K562 (cell line): ENCODE measurements at regions not wholly inside any gene's neighbourhood (a gene's known extent, or its start where the extent isn't known, plus 50 kb on each side); places are given as distances from the start of the nearest gene placed in this dataset.

Experiments used
- CEBPG ChIP-seq, 3 experiments: fragments of 200-800 bp in 1 of 3; sonication (Bioruptor generic) in 1 of 3; sonication (generic) in 1 of 3; formaldehyde crosslinking in 1 of 3; IDR thresholded peaks in 2 of 3; conservative IDR thresholded peaks in 1 of 3; 2 replicates each; pipeline versions ENCODE4 v1.6.1 to v1.8.0; 2016 to 2022; ENCODE audit warnings: missing compliant biosample characterization in 2 of 3, missing genetic modification characterization in 2 of 3, mild to moderate bottlenecking in 1 of 3, missing genetic modification reagents in 1 of 3
- CHAMP1 ChIP-seq: fragments of 450-650 bp; IDR thresholded peaks from 2 replicates; pipeline ENCODE4 v1.6.1; 2016; ENCODE audit warnings: mild to moderate bottlenecking
- CHD1 ChIP-seq: fragments of 200-600 bp; sonication (generic); IDR thresholded peaks from one replicate; pipeline ENCODE4 v1.6.1; 2012; ENCODE audit warnings: mild to moderate bottlenecking, moderate library complexity, low read length, inconsistent platforms
- FOSL1 ChIP-seq: fragments of 200-800 bp; sonication (Bioruptor generic); conservative IDR thresholded peaks from 2 replicates; pipeline ENCODE4 v1.6.1; 2016; ENCODE audit warnings: missing genetic modification characterization, missing compliant biosample characterization
- HMG20B ChIP-seq: fragments of 250-450 bp; sonication (Bioruptor Pico); IDR thresholded peaks from 2 replicates; pipeline ENCODE4 v1.5.0; 2021; ENCODE audit warnings: mild to moderate bottlenecking
- HMGN3 ChIP-seq: IDR thresholded peaks from 2 replicates; pipeline ENCODE4 v1.6.1; 2011; ENCODE audit warnings: borderline replicate concordance, low read depth, mild to moderate bottlenecking, mixed read lengths, low read length; ENCODE audit not compliant: insufficient read length; ENCODE audit errors: extremely low read depth
- HSF4 ChIP-seq: fragments of 250-450 bp; sonication (Bioruptor Pico); IDR thresholded peaks from 2 replicates; pipeline ENCODE4 v2.1.2; 2022; ENCODE audit warnings: mild to moderate bottlenecking, moderate library complexity, borderline replicate concordance
- JUND ChIP-seq, 2 experiments: IDR thresholded peaks; 2 replicates in 1 of 2; 3 replicates in 1 of 2; pipeline ENCODE4 v1.6.1; 2011; ENCODE audit warnings: borderline replicate concordance in 2 of 2, low read depth in 2 of 2, low read length in 2 of 2, improper control_type of control experiment in 1 of 2, missing biosample characterization in 1 of 2, missing genetic modification characterization in 1 of 2, missing genetic modification reagents in 1 of 2
- KAT7 ChIP-seq: sonication (generic); formaldehyde crosslinking; IDR thresholded peaks from 2 replicates; pipeline ENCODE4 v1.8.0; 2022; ENCODE audit warnings: missing genetic modification reagents, mild to moderate bottlenecking, borderline replicate concordance
- LARP7 ChIP-seq: fragments of 450-650 bp; IDR thresholded peaks from 2 replicates; pipeline ENCODE4 v1.6.1; 2016
- MYBL2 ChIP-seq, 2 experiments: fragments of 450-650 bp in 1 of 2; sonication (generic) in 1 of 2; formaldehyde crosslinking in 1 of 2; IDR thresholded peaks; 2 replicates each; pipeline versions ENCODE4 v1.6.1 to v1.8.1; 2017 to 2022; ENCODE audit warnings: borderline replicate concordance in 1 of 2, inconsistent platforms in 1 of 2, low read depth in 1 of 2, mild to moderate bottlenecking in 1 of 2, missing genetic modification reagents in 1 of 2, moderate library complexity in 1 of 2
- NFIC ChIP-seq: fragments of 450-650 bp; IDR thresholded peaks from 2 replicates; pipeline ENCODE4 v1.6.1; 2017; ENCODE audit warnings: mild to moderate bottlenecking, inconsistent platforms
- POLR3A ChIP-seq: IDR thresholded peaks from 2 replicates; pipeline ENCODE4 v1.6.1; 2011; ENCODE audit warnings: borderline replicate concordance, mild to moderate bottlenecking, moderate library complexity; ENCODE audit not compliant: insufficient read length, insufficient read depth; ENCODE audit errors: extremely low read depth
- USF1 ChIP-seq: sonication (generic); formaldehyde crosslinking; IDR thresholded peaks from 2 replicates; pipeline ENCODE4 v1.9.0; 2022; ENCODE audit warnings: mild to moderate bottlenecking, missing genetic modification reagents
- ZNF224 ChIP-seq: sonication (generic); formaldehyde crosslinking; IDR thresholded peaks from 2 replicates; pipeline ENCODE4 v1.8.0; 2022; ENCODE audit warnings: mild to moderate bottlenecking, missing genetic modification reagents
- ZNF316 ChIP-seq: fragments of 450-650 bp; IDR thresholded peaks from 2 replicates; pipeline ENCODE4 v1.6.1; 2016
- ZNF511 ChIP-seq: sonication (generic); formaldehyde crosslinking; IDR thresholded peaks from 2 replicates; pipeline ENCODE4 v1.8.0; 2022; ENCODE audit warnings: mild to moderate bottlenecking, missing genetic modification reagents
- ZNF707 ChIP-seq: fragments of 250-450 bp; sonication (Bioruptor Pico); conservative IDR thresholded peaks from 2 replicates; pipeline ENCODE4 v1.8.0; 2022; ENCODE audit warnings: inconsistent platforms, mild to moderate bottlenecking, moderate library complexity

GRCh38 chr2:200156166-200156835 lies 150.2 kb upstream of the SPATS2L start (continued):
- TF ChIP-seq MYBL2 (IDR thresholded peaks at IDR 0.05; ENCODE audit: low read depth) (no peak), MYBL2 (CRISPR knock-in tag; IDR thresholded peaks at IDR 0.05; ENCODE audit: borderline replicate concordance) (no peak), NFIC (no peak), POLR3A (no peak), ZNF316 (no peak), LARP7 (no peak), HMG20B (CRISPR knock-in tag) (no peak), CHD1 (no peak), CEBPG (CRISPR knock-in tag; IDR thresholded peaks at IDR 0.05) (no peak), CEBPG (tag; conservative IDR thresholded peaks at IDR 0.05 in 1 of 2, IDR thresholded peaks at IDR 0.05 in 1 of 2) (peak in 1 of 2 experiments; percentile 49; a peak in 1 of 4 replicates), KAT7 (no peak), HSF4 (CRISPR knock-in tag) (no peak), ZNF707 (CRISPR knock-in tag) (no peak), HMGN3 (no peak), CHAMP1 (no peak), ZNF224 (CRISPR knock-in tag) (no peak), ZNF511 (CRISPR knock-in tag) (no peak), FOSL1 (tag) (peak; percentile 64), USF1 (no peak), JUND (IDR thresholded peaks at IDR 0.05; ENCODE audit: borderline replicate concordance, low read depth, low read length) (peak; percentile 70), JUND (tag; IDR thresholded peaks at IDR 0.05; ENCODE audit: borderline replicate concordance, low read depth, low read length) (peak; percentile 77; the same call in 2 of the 3 replicates)
